GM23338 (cell line): ENCODE measurements at regions not wholly inside any gene's neighbourhood (a gene's known extent, or its start where the extent isn't known, plus 50 kb on each side); places are given as distances from the start of the nearest gene placed in this dataset.

Experiments used
- ATAC-seq: fragments of 200-7000 bp; cut with Tn5 transposase; 3 replicates; pipeline ENCODE4 v1.9.1; 2020
- DNase-seq: peaks from one replicate; pipeline ENCODE4 v3.0.0-alpha.2; 2015; ENCODE audit warnings: low spot score
- H2AFZ ChIP-seq: fragments of 200-600 bp; sonication (generic); 2 replicates; pipeline ENCODE4 v1.8.0; 2016; ENCODE audit warnings: antibody characterized with exemption, mild to moderate bottlenecking, moderate library complexity
- H3F3A ChIP-seq: fragments of 200-600 bp; sonication (generic); replicated peaks from 2 replicates; pipeline ENCODE4 v1.8.0; 2017; ENCODE audit warnings: antibody characterized with exemption, mixed run types, low read depth
- H3K27ac ChIP-seq: fragments of 200-600 bp; sonication (generic); 2 replicates; pipeline ENCODE4 v1.6.1; 2016; ENCODE audit warnings: low read depth
- H3K27me3 ChIP-seq: fragments of 200-600 bp; sonication (generic); 2 replicates; pipeline ENCODE4 v1.8.0; 2016; ENCODE audit warnings: mild to moderate bottlenecking, mixed run types, moderate library complexity; ENCODE audit not compliant: insufficient read depth
- H3K36me3 ChIP-seq: fragments of 200-600 bp; sonication (generic); 2 replicates; pipeline ENCODE4 v1.8.0; 2016; ENCODE audit warnings: mild to moderate bottlenecking; ENCODE audit not compliant: insufficient read depth
- H3K4me1 ChIP-seq: fragments of 200-600 bp; sonication (generic); 2 replicates; pipeline ENCODE4 v1.8.0; 2016; ENCODE audit warnings: mild to moderate bottlenecking, moderate library complexity; ENCODE audit not compliant: insufficient read depth
- H3K4me2 ChIP-seq: fragments of 200-600 bp; sonication (generic); 2 replicates; pipeline ENCODE4 v1.7.1; 2017; ENCODE audit warnings: mixed run types
- H3K4me3 ChIP-seq: fragments of 200-600 bp; sonication (generic); 2 replicates; pipeline ENCODE4 v1.6.1; 2016; ENCODE audit warnings: mixed run types
- H3K79me2 ChIP-seq: fragments of 200-600 bp; sonication (generic); replicated peaks from 2 replicates; pipeline ENCODE4 v1.8.0; 2017; ENCODE audit warnings: mild to moderate bottlenecking; ENCODE audit not compliant: insufficient read depth
- H3K9me2 ChIP-seq: fragments of 200-600 bp; sonication (generic); 2 replicates; pipeline ENCODE4 v1.8.0; 2017; ENCODE audit not compliant: insufficient read depth
- H4K20me1 ChIP-seq: fragments of 200-600 bp; sonication (generic); replicated peaks from 2 replicates; pipeline ENCODE4 v1.8.0; 2017; ENCODE audit warnings: mild to moderate bottlenecking; ENCODE audit not compliant: insufficient read depth
- H3K27ac Mint-ChIP-seq: 2 replicates; pipeline ENCODE4 v1.8.0; 2020; ENCODE audit warnings: inconsistent platforms, mild to moderate bottlenecking, moderate library complexity, mixed read lengths
- H3K27me3 Mint-ChIP-seq: 3 replicates; pipeline ENCODE4 v1.8.0; 2022; ENCODE audit warnings: low read depth, mild to moderate bottlenecking, moderate library complexity, mixed read lengths, inconsistent platforms; ENCODE audit not compliant: insufficient read depth, poor library complexity
- H3K36me3 Mint-ChIP-seq: 3 replicates; pipeline ENCODE4 v1.8.0; 2021; ENCODE audit warnings: low read depth, mild to moderate bottlenecking, inconsistent platforms, moderate library complexity, mixed read lengths
- H3K4me1 Mint-ChIP-seq: 3 replicates; pipeline ENCODE4 v1.8.0; 2020; ENCODE audit warnings: mild to moderate bottlenecking, inconsistent platforms, mixed read lengths
- H3K4me3 Mint-ChIP-seq: 3 replicates; pipeline ENCODE4 v1.8.0; 2021; ENCODE audit warnings: moderate library complexity, mild to moderate bottlenecking, inconsistent platforms, mixed read lengths
- H3K9me3 Mint-ChIP-seq: 3 replicates; pipeline ENCODE4 v1.8.0; 2020; ENCODE audit warnings: moderate library complexity, mild to moderate bottlenecking, inconsistent platforms, mixed read lengths
- CREB1 ChIP-seq: fragments of 250-450 bp; sonication (Bioruptor Pico); IDR thresholded peaks from 2 replicates; pipeline ENCODE4 v1.5.0; 2020; ENCODE audit warnings: low read depth, mild to moderate bottlenecking, moderate library complexity
- CTCF ChIP-seq, 2 experiments: fragments of 200-600 bp in 1 of 2; sonication (generic) in 1 of 2; conservative IDR thresholded peaks; 2 replicates each; pipeline versions ENCODE4 v1.5.1 to v1.6.1; 2016 to 2017; ENCODE audit warnings: antibody characterized with exemption in 2 of 2, low read depth in 2 of 2, mild to moderate bottlenecking in 2 of 2, moderate library complexity in 1 of 2
- ETS1 ChIP-seq: IDR thresholded peaks from 2 replicates; pipeline ENCODE4 v1.6.1; 2016; ENCODE audit warnings: antibody characterized with exemption
- EZH2 ChIP-seq: fragments of 200-600 bp; sonication (generic); IDR thresholded peaks from one replicate; pipeline ENCODE4 v1.8.0; 2017; ENCODE audit warnings: antibody characterized with exemption, mild to moderate bottlenecking, low read depth; ENCODE audit not compliant: unreplicated experiment
- JUNB ChIP-seq: IDR thresholded peaks from one replicate; pipeline ENCODE4 v1.6.1; 2016; ENCODE audit warnings: antibody characterized with exemption; ENCODE audit not compliant: unreplicated experiment
- NANOG ChIP-seq: IDR thresholded peaks from 2 replicates; pipeline ENCODE4 v1.6.1; 2016; ENCODE audit warnings: antibody characterized with exemption, borderline replicate concordance
- POLR2AphosphoS5 ChIP-seq: IDR thresholded peaks from 2 replicates; pipeline ENCODE4 v1.6.1; 2016; ENCODE audit warnings: antibody characterized with exemption, low read depth
- REST ChIP-seq: IDR thresholded peaks from one replicate; pipeline ENCODE4 v1.6.1; 2018; ENCODE audit warnings: antibody characterized with exemption; ENCODE audit not compliant: unreplicated experiment
- STAT1 ChIP-seq: IDR thresholded peaks from one replicate; pipeline ENCODE4 v1.6.1; 2016; ENCODE audit warnings: antibody characterized with exemption; ENCODE audit not compliant: unreplicated experiment
- ZNF114 ChIP-seq: fragments of 250-450 bp; sonication (Bioruptor Pico); IDR thresholded peaks from 2 replicates; pipeline ENCODE4 v1.5.0; 2020; ENCODE audit warnings: mild to moderate bottlenecking, moderate library complexity
- ZNF331 ChIP-seq: fragments of 250-450 bp; sonication (Bioruptor Pico); IDR thresholded peaks from 2 replicates; pipeline ENCODE4 v1.5.0; 2020; ENCODE audit warnings: low read depth, mild to moderate bottlenecking, moderate library complexity

GRCh38 chr15:77815015-77815414, 182.3 kb upstream of the LINGO1 start:
- DNase-seq (no peak), ATAC-seq (no peak)
- no peak overlapping the region for H3K4me3 Mint-ChIP-seq
- Histone ChIP-seq H3K79me2 (no peaks in the 10 kb centered on the region), H3F3A (no peaks in the 10 kb centered on the region), H3K36me3 (no peaks in the 10 kb centered on the region), H3K27me3 (peaks cover 30% of the 10 kb centered on the region), H2AFZ (no peak overlapping the region), H3K9me2 (no peaks in the 10 kb centered on the region), H3K4me2 (no peak overlapping the region), H3K4me3 (no peak overlapping the region), H4K20me1 (no peaks in the 10 kb centered on the region), H3K27ac (no peak overlapping the region), H3K4me1 (peaks cover 11% of the 10 kb centered on the region)
- peaks cover 32% of the 10 kb centered on the region for H3K4me1 Mint-ChIP-seq
- no peak overlapping the region for H3K27ac Mint-ChIP-seq
- H3K36me3 Mint-ChIP-seq, result no peaks in the 10 kb centered on the region
- no peak for TF ChIP-seq NANOG
- TF ChIP-seq CTCF (conservative IDR thresholded peaks at IDR 0.05; ENCODE audit: low read depth in 2 of 2), result no peak
- TF ChIP-seq REST, result no peak
- no peak for TF ChIP-seq CREB1 (CRISPR knock-in tag)
- no peak for TF ChIP-seq ZNF114 (CRISPR knock-in tag)
- TF ChIP-seq ZNF331, result no peak
- no peak for TF ChIP-seq EZH2
- no peak for TF ChIP-seq STAT1
- no peak for TF ChIP-seq ETS1
- no peak for TF ChIP-seq JUNB
- no peak for TF ChIP-seq POLR2AphosphoS5
- no peaks in the 10 kb centered on the region for H3K9me3 Mint-ChIP-seq
- peaks cover 27% of the 10 kb centered on the region for H3K27me3 Mint-ChIP-seq

GRCh38 chr15:77812664-77813063, 180.0 kb upstream of the LINGO1 start:
- no peaks in the 10 kb centered on the region for H3K36me3 Mint-ChIP-seq
- H3K27ac ChIP-seq, result no peak overlapping the region
- H3K9me3 Mint-ChIP-seq, result no peaks in the 10 kb centered on the region
- TF ChIP-seq ETS1, result no peak
- TF ChIP-seq ZNF331, result no peak
- no peak for TF ChIP-seq CTCF (conservative IDR thresholded peaks at IDR 0.05; ENCODE audit: low read depth in 2 of 2)
- no peak for TF ChIP-seq ZNF114 (CRISPR knock-in tag)
- no peak for TF ChIP-seq EZH2
- no peak for TF ChIP-seq CREB1 (CRISPR knock-in tag)
- no peak for TF ChIP-seq POLR2AphosphoS5
- TF ChIP-seq JUNB, result no peak
- no peak for TF ChIP-seq NANOG
- no peak for TF ChIP-seq STAT1

More at GRCh38 chr15:77812664-77813063, 180.0 kb upstream of the LINGO1 start:
- peaks cover 28% of the 10 kb centered on the region for H3K4me1 Mint-ChIP-seq
- ATAC-seq, result no peak
- H3K27ac Mint-ChIP-seq, result no peak overlapping the region
- Histone ChIP-seq H3K79me2 (no peaks in the 10 kb centered on the region), H3K4me2 (no peak overlapping the region), H3F3A (no peaks in the 10 kb centered on the region), H3K9me2 (no peaks in the 10 kb centered on the region), H3K36me3 (no peaks in the 10 kb centered on the region), H2AFZ (no peak overlapping the region), H3K27me3 (peaks cover 11% of the 10 kb centered on the region), H4K20me1 (no peaks in the 10 kb centered on the region), H3K4me1 (peaks cover 11% of the 10 kb centered on the region), H3K4me3 (no peak overlapping the region)
- H3K27me3 Mint-ChIP-seq, result peaks cover 18% of the 10 kb centered on the region
- no peak for DNase-seq
- no peak overlapping the region for H3K4me3 Mint-ChIP-seq
